HFFc6 (cell line): ENCODE measurements at regions not wholly inside any gene's neighbourhood (a gene's known extent, or its start where the extent isn't known, plus 50 kb on each side); places are given as distances from the start of the nearest gene placed in this dataset.

Experiments
- DNase-seq: peaks from one replicate; pipeline ENCODE4 v3.0.0-alpha.2; 2018
- H3K27ac Mint-ChIP-seq: 2 replicates; pipeline ENCODE4 v1.8.0; 2020; ENCODE audit warnings: mild to moderate bottlenecking, mixed read lengths
- H3K27me3 Mint-ChIP-seq: 2 replicates; pipeline ENCODE4 v1.8.0; 2021; ENCODE audit warnings: mild to moderate bottlenecking, moderate library complexity, mixed read lengths; ENCODE audit not compliant: insufficient read depth
- H3K36me3 Mint-ChIP-seq: 2 replicates; pipeline ENCODE4 v1.8.0; 2021; ENCODE audit warnings: low read depth, mixed read lengths
- H3K4me1 Mint-ChIP-seq: 2 replicates; pipeline ENCODE4 v1.8.0; 2020; ENCODE audit warnings: low read depth, mixed read lengths
- H3K4me3 Mint-ChIP-seq: 2 replicates; pipeline ENCODE4 v1.8.0; 2020; ENCODE audit warnings: mild to moderate bottlenecking, moderate library complexity, mixed read lengths
- H3K9me3 Mint-ChIP-seq: 2 replicates; pipeline ENCODE4 v1.8.0; 2020; ENCODE audit warnings: mild to moderate bottlenecking, mixed read lengths
- TF ChIP-seq, protein P1 (sequence below): fragments of 200-600 bp; sonication (generic); IDR thresholded peaks from 2 replicates; pipeline ENCODE4 v1.5.0; 2021; ENCODE audit warnings: antibody characterized with exemption, mild to moderate bottlenecking

DNA sequence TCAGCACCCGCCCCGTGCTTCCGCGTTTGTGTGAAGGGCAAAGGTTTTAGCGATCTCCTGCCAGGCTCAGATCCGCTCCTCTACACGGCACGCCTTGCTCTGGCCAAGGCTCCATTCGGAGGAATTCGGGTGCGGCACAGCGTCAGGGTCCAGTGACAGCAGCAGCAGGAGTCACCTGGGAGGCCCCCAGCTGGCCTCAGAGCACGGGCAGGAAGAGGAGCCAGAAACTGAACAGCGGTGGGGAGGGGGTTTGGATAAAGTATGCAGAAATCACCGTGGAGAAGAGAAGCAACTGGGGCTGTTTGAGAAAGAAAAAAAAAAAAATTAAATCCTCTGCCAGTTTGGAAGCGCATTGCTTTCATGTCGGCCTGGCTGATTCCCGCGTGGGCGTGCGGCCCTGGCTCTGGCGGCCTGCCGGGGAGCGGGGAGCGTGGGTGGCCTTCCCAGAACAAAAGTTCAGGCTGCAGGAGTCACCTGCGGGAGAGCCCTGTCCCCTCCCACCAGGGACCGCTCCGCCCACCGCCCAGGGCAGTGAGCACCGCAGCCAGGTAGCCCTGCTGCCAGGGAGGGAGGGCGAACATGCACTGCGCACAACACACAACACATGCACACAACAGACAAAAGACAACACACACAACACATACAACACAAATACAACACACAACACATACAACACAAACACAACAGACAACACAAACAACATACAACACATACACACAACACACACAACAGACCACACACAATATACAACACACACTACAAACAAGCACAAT, 107.6 kb downstream of the ETS2 start:
- no peaks in the 10 kb centered on the region for H3K9me3 Mint-ChIP-seq
- TF ChIP-seq, protein P1, sequence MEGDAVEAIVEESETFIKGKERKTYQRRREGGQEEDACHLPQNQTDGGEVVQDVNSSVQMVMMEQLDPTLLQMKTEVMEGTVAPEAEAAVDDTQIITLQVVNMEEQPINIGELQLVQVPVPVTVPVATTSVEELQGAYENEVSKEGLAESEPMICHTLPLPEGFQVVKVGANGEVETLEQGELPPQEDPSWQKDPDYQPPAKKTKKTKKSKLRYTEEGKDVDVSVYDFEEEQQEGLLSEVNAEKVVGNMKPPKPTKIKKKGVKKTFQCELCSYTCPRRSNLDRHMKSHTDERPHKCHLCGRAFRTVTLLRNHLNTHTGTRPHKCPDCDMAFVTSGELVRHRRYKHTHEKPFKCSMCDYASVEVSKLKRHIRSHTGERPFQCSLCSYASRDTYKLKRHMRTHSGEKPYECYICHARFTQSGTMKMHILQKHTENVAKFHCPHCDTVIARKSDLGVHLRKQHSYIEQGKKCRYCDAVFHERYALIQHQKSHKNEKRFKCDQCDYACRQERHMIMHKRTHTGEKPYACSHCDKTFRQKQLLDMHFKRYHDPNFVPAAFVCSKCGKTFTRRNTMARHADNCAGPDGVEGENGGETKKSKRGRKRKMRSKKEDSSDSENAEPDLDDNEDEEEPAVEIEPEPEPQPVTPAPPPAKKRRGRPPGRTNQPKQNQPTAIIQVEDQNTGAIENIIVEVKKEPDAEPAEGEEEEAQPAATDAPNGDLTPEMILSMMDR: no peak
- no peaks in the 10 kb centered on the region for H3K36me3 Mint-ChIP-seq
- DNase-seq: no peak
- H3K27me3 Mint-ChIP-seq: peaks cover 7% of the 10 kb centered on the region; the same call in 1 of the 2 replicates
- H3K27ac Mint-ChIP-seq: no peak overlapping the region
- H3K4me3 Mint-ChIP-seq: no peak overlapping the region
- 0 out of 2 replicates have a peak, but pooled peaks cover 5% of the 10 kb centered on the region for H3K4me1 Mint-ChIP-seq

DNA sequence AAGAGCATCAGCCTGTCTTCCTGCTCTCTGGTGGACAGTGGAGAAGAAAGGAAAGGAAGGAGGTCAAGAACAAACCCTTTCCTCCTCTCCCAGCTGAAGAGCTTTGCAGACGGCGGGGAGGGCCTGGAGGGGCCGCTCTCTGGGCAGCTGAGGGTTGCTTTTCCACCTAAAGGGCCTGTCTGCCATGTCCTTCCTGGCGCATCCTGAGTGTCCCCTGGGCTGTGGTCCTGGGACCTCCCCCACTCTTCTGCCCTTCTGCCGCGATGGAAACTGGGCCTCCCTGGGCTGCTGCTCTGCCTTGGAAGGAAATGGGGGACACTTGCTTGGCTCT, 107.0 kb downstream of the ETS2 start:
- Mint-ChIP-seq H3K27ac (no peak overlapping the region), H3K9me3 (no peaks in the 10 kb centered on the region), H3K36me3 (no peaks in the 10 kb centered on the region), H3K4me3 (no peak overlapping the region), H3K4me1 (0 out of 2 replicates have a peak, but pooled peaks cover 5% of the 10 kb centered on the region), H3K27me3 (peaks cover 7% of the 10 kb centered on the region; the same call in 1 of the 2 replicates)
- TF ChIP-seq, protein P1: no peak
- DNase-seq: no peak

DNA sequence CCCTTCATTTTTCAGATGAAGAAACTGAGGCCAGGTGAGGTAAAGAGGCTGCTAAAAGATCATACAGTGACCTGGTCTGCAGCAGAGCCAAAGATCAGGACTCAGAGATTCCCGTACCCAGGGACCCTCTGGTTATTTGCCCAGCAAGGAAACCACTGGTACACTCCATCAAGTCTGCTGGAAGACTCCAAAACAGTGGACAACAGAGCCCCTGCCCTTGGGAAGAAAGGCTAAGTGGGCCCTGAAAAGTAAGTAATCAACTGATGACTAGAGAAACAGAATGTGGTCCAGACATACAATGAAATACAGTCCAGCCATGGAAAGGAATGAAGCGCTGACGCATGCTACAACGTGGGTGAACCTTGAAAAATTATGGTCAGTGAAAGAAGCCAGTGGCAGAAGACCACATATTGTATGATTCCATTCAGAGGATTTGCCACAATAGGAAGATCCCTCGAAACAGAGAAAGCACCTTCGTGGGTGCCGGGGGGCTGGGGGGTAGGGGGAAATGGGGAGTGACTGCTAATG, 106.4 kb downstream of the ETS2 start:
- peaks cover 7% of the 10 kb centered on the region; the same call in 1 of the 2 replicates for H3K27me3 Mint-ChIP-seq
- DNase-seq: no peak
- TF ChIP-seq, protein P1: no peak
- no peaks in the 10 kb centered on the region for H3K9me3 Mint-ChIP-seq
- peaks cover 9% of the 10 kb centered on the region for H3K4me1 Mint-ChIP-seq
- H3K27ac Mint-ChIP-seq: no peak overlapping the region
- no peaks in the 10 kb centered on the region for H3K36me3 Mint-ChIP-seq
- no peak overlapping the region for H3K4me3 Mint-ChIP-seq

DNA sequence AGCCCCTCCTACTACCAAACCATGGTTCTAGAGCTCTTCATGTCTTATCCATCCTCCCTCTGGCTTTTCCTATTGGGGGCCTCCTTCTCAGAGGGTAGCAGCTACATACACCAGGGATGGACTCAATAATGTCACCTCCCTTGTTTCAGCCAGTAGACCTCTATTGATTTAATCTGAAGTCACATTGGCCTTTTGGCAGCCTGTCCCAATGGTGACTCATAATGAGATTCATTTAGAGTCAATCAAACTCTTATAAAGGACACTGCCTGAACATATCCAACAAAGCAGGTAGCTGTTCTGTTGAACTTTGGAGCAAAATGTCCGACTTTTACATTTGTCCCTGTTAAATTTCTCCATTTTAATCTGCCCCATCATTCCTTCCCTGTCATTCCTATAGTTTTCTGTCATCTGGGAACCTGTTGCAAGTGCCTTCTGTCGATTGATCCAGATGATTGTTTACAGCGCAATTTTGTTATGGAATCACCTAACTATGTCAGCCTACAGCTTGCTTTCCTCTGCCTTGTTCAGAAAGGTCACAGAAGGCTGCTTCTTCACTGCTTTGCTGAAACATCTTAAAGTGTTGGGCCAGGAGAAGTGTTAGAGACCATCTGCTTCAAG, 105.9 kb downstream of the ETS2 start:
- TF ChIP-seq, protein P1: no peak
- no peak for DNase-seq
- Mint-ChIP-seq H3K4me1 (peaks cover 14% of the 10 kb centered on the region), H3K27ac (no peak overlapping the region), H3K9me3 (no peaks in the 10 kb centered on the region), H3K4me3 (no peak overlapping the region), H3K36me3 (no peaks in the 10 kb centered on the region), H3K27me3 (peaks cover 7% of the 10 kb centered on the region; the same call in 1 of the 2 replicates)

DNA sequence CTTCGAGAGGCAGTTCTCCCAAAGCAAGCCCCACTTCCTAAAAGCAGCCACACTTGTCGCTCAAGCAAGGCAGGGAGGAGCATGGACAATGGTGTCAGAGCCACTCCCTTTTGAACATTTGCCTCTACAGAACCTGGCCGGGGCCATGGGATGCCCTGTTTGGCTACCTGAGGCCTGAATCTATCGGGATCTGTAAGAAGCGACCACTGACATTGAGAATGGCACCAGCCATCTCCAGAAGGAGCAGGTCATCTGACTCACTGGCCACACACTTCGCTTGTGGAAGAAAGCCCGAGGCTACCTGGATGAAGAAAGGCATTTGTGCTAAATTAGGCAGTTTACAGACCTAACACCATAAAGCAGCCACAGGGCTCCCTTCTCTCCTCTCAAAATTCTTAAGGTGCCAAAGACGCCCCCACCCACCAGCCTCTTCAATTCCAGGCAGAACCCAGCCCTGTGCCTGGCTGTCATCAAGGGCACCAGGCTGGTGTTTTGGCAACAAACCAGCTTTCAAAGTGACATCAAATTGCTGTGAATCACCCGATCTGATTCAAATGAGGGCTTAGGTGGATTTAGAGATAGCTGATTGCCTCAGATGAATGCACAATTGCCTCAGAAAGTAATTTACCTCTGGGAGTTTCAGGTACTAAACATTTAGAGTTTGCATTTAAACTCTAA, 104.8 kb downstream of the ETS2 start:
- peaks cover 7% of the 10 kb centered on the region; the same call in 1 of the 2 replicates for H3K27me3 Mint-ChIP-seq
- no peaks in the 10 kb centered on the region for H3K36me3 Mint-ChIP-seq
- TF ChIP-seq, protein P1: no peak
- no peak overlapping the region for H3K4me3 Mint-ChIP-seq
- peaks cover 14% of the 10 kb centered on the region for H3K4me1 Mint-ChIP-seq
- no peaks in the 10 kb centered on the region for H3K9me3 Mint-ChIP-seq
- no peak overlapping the region for H3K27ac Mint-ChIP-seq
- no peak for DNase-seq
